ENCODE measurements at regions not wholly inside any gene's neighbourhood (a gene's known extent, or its start where the extent isn't known, plus 50 kb on each side); places are given as distances from the start of the nearest gene placed in this dataset.

- no peak overlapping the region for H3K4me3 ChIP-seq (ENCODE audit: low read depth, low read length)
- no peak for TF ChIP-seq CTCF (IDR thresholded peaks at IDR 0.05; ENCODE audit: borderline replicate concordance, insufficient read depth, low read depth, low read length)
Measured at GRCh38 chr12:87921621-87922020, 107.6 kb downstream of the C12orf50 start.

GRCh38 chr12:87920139-87920538 is 109.1 kb downstream of the C12orf50 start:
- no peak overlapping the region for H3K4me3 ChIP-seq (ENCODE audit: low read depth, low read length)
- TF ChIP-seq CTCF (IDR thresholded peaks at IDR 0.05; ENCODE audit: borderline replicate concordance, insufficient read depth, low read depth, low read length), result no peak

- H3K4me3 ChIP-seq (ENCODE audit: low read depth, low read length), result no peak overlapping the region
- no peak for TF ChIP-seq CTCF (IDR thresholded peaks at IDR 0.05; ENCODE audit: borderline replicate concordance, insufficient read depth, low read depth, low read length)
Measured at GRCh38 chr12:87901457-87901856, 127.7 kb downstream of the C12orf50 start.

- TF ChIP-seq CTCF (IDR thresholded peaks at IDR 0.05; ENCODE audit: borderline replicate concordance, insufficient read depth, low read depth, low read length), result no peak
Measured at GRCh38 chr12:87897662-87898061, 131.5 kb downstream of the C12orf50 start.

GRCh38 chr12:87883806-87884205 is 145.4 kb downstream of the C12orf50 start:
- no peak for TF ChIP-seq CTCF (IDR thresholded peaks at IDR 0.05; ENCODE audit: borderline replicate concordance, insufficient read depth, low read depth, low read length)
- H3K4me3 ChIP-seq (ENCODE audit: low read depth, low read length), result no peak overlapping the region

More at GRCh38 chr12:87897662-87898061, 131.5 kb downstream of the C12orf50 start:
- no peak overlapping the region for H3K4me3 ChIP-seq (ENCODE audit: low read depth, low read length)

- H3K4me3 ChIP-seq (ENCODE audit: low read depth, low read length), result no peak overlapping the region
- TF ChIP-seq CTCF (IDR thresholded peaks at IDR 0.05; ENCODE audit: borderline replicate concordance, insufficient read depth, low read depth, low read length), result no peak
Measured at GRCh38 chr12:87879141-87879540, 150.1 kb downstream of the C12orf50 start.

GRCh38 chr12:87870493-87871460 is 158.4 kb downstream of the C12orf50 start:
- no peak overlapping the region for H3K4me3 ChIP-seq (ENCODE audit: low read depth, low read length)
- TF ChIP-seq CTCF (IDR thresholded peaks at IDR 0.05; ENCODE audit: borderline replicate concordance, insufficient read depth, low read depth, low read length), result no peak

Measured in GM12875 (cell line).